ENCODE measurements at regions not wholly inside any gene's neighbourhood (a gene's known extent, or its start where the extent isn't known, plus 50 kb on each side); places are given as distances from the start of the nearest gene placed in this dataset.

DNA sequence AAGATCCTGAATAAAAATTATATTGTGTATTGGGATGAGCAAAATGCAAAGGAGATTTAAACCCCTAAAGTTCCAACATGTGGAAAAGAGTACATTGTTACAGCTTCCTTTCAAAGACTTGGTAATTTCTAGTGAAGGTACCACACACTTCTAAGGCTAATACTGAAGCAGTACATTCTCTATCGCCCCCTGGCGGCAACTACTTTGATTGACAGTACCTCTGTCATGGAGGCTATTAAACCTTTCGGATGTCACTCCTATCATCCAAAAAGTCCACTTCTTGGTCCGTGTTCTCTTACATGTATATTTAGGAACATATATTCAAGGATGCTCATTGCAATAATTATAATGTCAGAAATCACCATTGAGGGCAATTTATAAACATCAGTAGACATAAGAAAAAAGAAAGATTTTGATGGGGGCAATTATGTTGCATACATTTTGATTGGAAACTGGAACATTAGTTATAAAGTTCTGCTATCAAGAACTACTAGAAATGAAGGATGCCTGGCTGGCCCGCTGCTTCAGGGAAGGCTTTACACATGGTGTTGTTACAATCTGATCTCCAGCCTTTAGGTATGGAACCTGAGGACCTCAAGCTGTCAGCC, 601.6 kb downstream of the CPS1 start:
- Histone ChIP-seq H3K9me3 (ENCODE audit: control insufficient read depth, low read depth, low read length) (no peaks in the 10 kb centered on the region), H3K36me3 (ENCODE audit: control insufficient read depth in 2 of 2, extremely low read depth in 1 of 2, insufficient read depth in 2 of 2, low read length in 2 of 2) (no peaks in the 10 kb centered on the region), H4K20me1 (ENCODE audit: control insufficient read depth, extremely low read depth, insufficient read depth, low read length) (no peaks in the 10 kb centered on the region), H3K4me1 (ENCODE audit: control insufficient read depth, extremely low read depth, insufficient read depth, low read length) (no peaks in the 10 kb centered on the region), H3K4me3 (ENCODE audit: control insufficient read depth in 2 of 3, extremely low read depth in 1 of 3, insufficient read depth in 2 of 3, low read depth in 1 of 3, low read length in 3 of 3) (no peak overlapping the region), H3K27me3 (ENCODE audit: control insufficient read depth, extremely low read depth, insufficient read depth, low read length) (no peaks in the 10 kb centered on the region), H2AFZ (ENCODE audit: control insufficient read depth, low read length) (no peak overlapping the region), H3K9ac (ENCODE audit: control insufficient read depth, extremely low read depth, insufficient read depth, low read length) (no peak overlapping the region), H3K9me1 (ENCODE audit: control insufficient read depth, extremely low read depth, insufficient read depth, low read length) (no peaks in the 10 kb centered on the region), H3K4me2 (ENCODE audit: control insufficient read depth, extremely low read depth, insufficient read depth, low read depth, low read length) (no peak overlapping the region), H3K27ac (ENCODE audit: control insufficient read depth, insufficient read depth, low read length) (no peak overlapping the region), H3K79me2 (ENCODE audit: control insufficient read depth, insufficient read depth, low read length) (no peaks in the 10 kb centered on the region)
- dilution Hi-C loops (cut with MboI; ENCODE audit: extremely low pct_ligation_motif_present, low sequenced_read_pairs): no loop called here
- no peak for FAIRE-seq
- TF ChIP-seq, protein P1, sequence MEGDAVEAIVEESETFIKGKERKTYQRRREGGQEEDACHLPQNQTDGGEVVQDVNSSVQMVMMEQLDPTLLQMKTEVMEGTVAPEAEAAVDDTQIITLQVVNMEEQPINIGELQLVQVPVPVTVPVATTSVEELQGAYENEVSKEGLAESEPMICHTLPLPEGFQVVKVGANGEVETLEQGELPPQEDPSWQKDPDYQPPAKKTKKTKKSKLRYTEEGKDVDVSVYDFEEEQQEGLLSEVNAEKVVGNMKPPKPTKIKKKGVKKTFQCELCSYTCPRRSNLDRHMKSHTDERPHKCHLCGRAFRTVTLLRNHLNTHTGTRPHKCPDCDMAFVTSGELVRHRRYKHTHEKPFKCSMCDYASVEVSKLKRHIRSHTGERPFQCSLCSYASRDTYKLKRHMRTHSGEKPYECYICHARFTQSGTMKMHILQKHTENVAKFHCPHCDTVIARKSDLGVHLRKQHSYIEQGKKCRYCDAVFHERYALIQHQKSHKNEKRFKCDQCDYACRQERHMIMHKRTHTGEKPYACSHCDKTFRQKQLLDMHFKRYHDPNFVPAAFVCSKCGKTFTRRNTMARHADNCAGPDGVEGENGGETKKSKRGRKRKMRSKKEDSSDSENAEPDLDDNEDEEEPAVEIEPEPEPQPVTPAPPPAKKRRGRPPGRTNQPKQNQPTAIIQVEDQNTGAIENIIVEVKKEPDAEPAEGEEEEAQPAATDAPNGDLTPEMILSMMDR (optimal IDR thresholded peaks at IDR 0.05 in 1 of 3, IDR thresholded peaks at IDR 0.05 in 1 of 3, conservative IDR thresholded peaks at IDR 0.05 in 1 of 3; ENCODE audit: extremely low read depth in 1 of 3, insufficient read depth in 2 of 3, low read length in 3 of 3): peak; percentile 77 to 80 (median 80)
- no peak for TF ChIP-seq EZH2 (IDR thresholded peaks at IDR 0.05; ENCODE audit: low read length)
- peak; percentile 19 for DNase-seq (ENCODE audit: low read depth, low spot score)

DNA sequence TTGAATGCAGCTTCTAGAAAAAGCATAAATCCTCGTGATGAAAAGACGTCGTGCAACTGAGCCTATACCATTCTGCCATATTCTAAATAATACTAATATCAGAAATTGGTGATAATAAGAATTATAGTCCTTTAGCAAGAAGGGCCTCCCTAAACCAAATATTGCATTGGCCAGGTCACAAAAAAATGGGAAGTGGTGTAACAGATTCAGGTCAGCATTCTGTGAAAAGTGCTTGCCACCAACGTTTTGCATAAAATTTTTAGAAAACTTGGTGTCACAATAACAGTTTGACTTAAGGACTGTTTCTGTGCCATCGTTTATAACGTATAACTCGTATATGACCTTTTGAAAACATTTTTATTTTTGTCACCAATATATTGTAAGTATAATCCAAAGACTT, 603.6 kb downstream of the CPS1 start:
- TF ChIP-seq, protein P1 (optimal IDR thresholded peaks at IDR 0.05 in 1 of 3, IDR thresholded peaks at IDR 0.05 in 1 of 3, conservative IDR thresholded peaks at IDR 0.05 in 1 of 3; ENCODE audit: extremely low read depth in 1 of 3, insufficient read depth in 2 of 3, low read length in 3 of 3): no peak
- TF ChIP-seq EZH2 (IDR thresholded peaks at IDR 0.05; ENCODE audit: low read length): no peak
- dilution Hi-C loops (cut with MboI; ENCODE audit: extremely low pct_ligation_motif_present, low sequenced_read_pairs): no loop called here
- Histone ChIP-seq H3K9ac (ENCODE audit: control insufficient read depth, extremely low read depth, insufficient read depth, low read length) (no peak overlapping the region), H4K20me1 (ENCODE audit: control insufficient read depth, extremely low read depth, insufficient read depth, low read length) (no peaks in the 10 kb centered on the region), H3K27me3 (ENCODE audit: control insufficient read depth, extremely low read depth, insufficient read depth, low read length) (no peaks in the 10 kb centered on the region), H3K4me3 (ENCODE audit: control insufficient read depth in 2 of 3, extremely low read depth in 1 of 3, insufficient read depth in 2 of 3, low read depth in 1 of 3, low read length in 3 of 3) (no peak overlapping the region), H3K79me2 (ENCODE audit: control insufficient read depth, insufficient read depth, low read length) (no peaks in the 10 kb centered on the region), H2AFZ (ENCODE audit: control insufficient read depth, low read length) (no peak overlapping the region), H3K9me1 (ENCODE audit: control insufficient read depth, extremely low read depth, insufficient read depth, low read length) (no peaks in the 10 kb centered on the region), H3K27ac (ENCODE audit: control insufficient read depth, insufficient read depth, low read length) (no peak overlapping the region), H3K36me3 (ENCODE audit: control insufficient read depth in 2 of 2, extremely low read depth in 1 of 2, insufficient read depth in 2 of 2, low read length in 2 of 2) (no peaks in the 10 kb centered on the region), H3K9me3 (ENCODE audit: control insufficient read depth, low read depth, low read length) (no peaks in the 10 kb centered on the region), H3K4me2 (ENCODE audit: control insufficient read depth, extremely low read depth, insufficient read depth, low read depth, low read length) (no peak overlapping the region), H3K4me1 (ENCODE audit: control insufficient read depth, extremely low read depth, insufficient read depth, low read length) (no peaks in the 10 kb centered on the region)
- FAIRE-seq (no peak), DNase-seq (ENCODE audit: low read depth, low spot score) (no peak)

Measured in keratinocyte (primary cell).